ENCODE measurements at regions not wholly inside any gene's neighbourhood (a gene's known extent, or its start where the extent isn't known, plus 50 kb on each side); places are given as distances from the start of the nearest gene placed in this dataset.
"Not testable (repeated sequence)": the region's sequence is repeated elsewhere in the genome, so short reads cannot be mapped to it uniquely, and the experiment has no call there.

- H3K4me1 Mint-ChIP-seq, H3K27ac Mint-ChIP-seq: not testable (repeated sequence)
Observed at GRCh38 chr3:86827582-86827981, 163.4 kb downstream of the VGLL3 start.

GRCh38 chr3:86826292-86826691 lies 164.7 kb downstream of the VGLL3 start:
- Mint-ChIP-seq H3K36me3 (no peaks in the 10 kb centered on the region), H3K27ac (peak overlapping the region in 1 of 6 donors; percentile 64), H3K9me3 (peaks cover 0 to 10% (median 4%) of the 10 kb centered on the region in 7 donors), H3K4me3 (no peak overlapping the region), H3K27me3 (no peaks in the 10 kb centered on the region), H3K4me1 (no peaks in the 10 kb centered on the region)
- ATAC-seq (ENCODE audit: low read depth in 2 of 2) (no peak), DNase-seq (no peak)

More at GRCh38 chr3:86827582-86827981, 163.4 kb downstream of the VGLL3 start:
- H3K4me3 Mint-ChIP-seq; H3K27me3 Mint-ChIP-seq; H3K9me3 Mint-ChIP-seq; H3K36me3 Mint-ChIP-seq; DNase-seq; ATAC-seq (ENCODE audit: low read depth in 2 of 2): not testable (repeated sequence)

- Mint-ChIP-seq H3K27ac (no peak overlapping the region), H3K4me3 (no peak overlapping the region), H3K36me3 (no peaks in the 10 kb centered on the region), H3K4me1 (no peaks in the 10 kb centered on the region), H3K27me3 (no peaks in the 10 kb centered on the region), H3K9me3 (peaks cover 0 to 4% (median 0%) of the 10 kb centered on the region in 7 donors)
- DNase-seq (no peak), ATAC-seq (ENCODE audit: low read depth in 2 of 2) (no peak)
Observed at GRCh38 chr3:86815880-86816279, 175.1 kb downstream of the VGLL3 start.

- Mint-ChIP-seq H3K27ac (no peak overlapping the region), H3K4me3 (no peak overlapping the region), H3K36me3 (no peaks in the 10 kb centered on the region), H3K27me3 (no peaks in the 10 kb centered on the region), H3K9me3 (peaks cover 0 to 4% (median 0%) of the 10 kb centered on the region in 7 donors), H3K4me1 (no peaks in the 10 kb centered on the region)
- DNase-seq = no peak
- no peak for ATAC-seq (ENCODE audit: low read depth in 2 of 2)
Observed at GRCh38 chr3:86814918-86815655, 175.9 kb downstream of the VGLL3 start.

- no peaks in the 10 kb centered on the region for H3K36me3 Mint-ChIP-seq
- H3K4me1 Mint-ChIP-seq = no peaks in the 10 kb centered on the region
- DNase-seq = no peak
- no peak for ATAC-seq (ENCODE audit: low read depth in 2 of 2)
- H3K9me3 Mint-ChIP-seq = peaks cover 0 to 4% (median 0%) of the 10 kb centered on the region in 7 donors
- no peak overlapping the region for H3K27ac Mint-ChIP-seq
- H3K27me3 Mint-ChIP-seq = no peaks in the 10 kb centered on the region
- H3K4me3 Mint-ChIP-seq = no peak overlapping the region
Observed at GRCh38 chr3:86814321-86814720, 176.6 kb downstream of the VGLL3 start.

GRCh38 chr3:86801921-86802320 lies 189.0 kb downstream of the VGLL3 start:
- Mint-ChIP-seq H3K4me3 (no peak overlapping the region), H3K4me1 (no peaks in the 10 kb centered on the region), H3K27me3 (no peaks in the 10 kb centered on the region), H3K36me3 (no peaks in the 10 kb centered on the region), H3K9me3 (peaks cover 2 to 15% (median 6%) of the 10 kb centered on the region in 7 donors), H3K27ac (no peak overlapping the region)
- ATAC-seq (ENCODE audit: low read depth in 2 of 2) (no peak), DNase-seq (no peak)

GRCh38 chr3:86801066-86801465 lies 189.9 kb downstream of the VGLL3 start:
- Mint-ChIP-seq H3K4me3 (no peak overlapping the region), H3K36me3 (no peaks in the 10 kb centered on the region), H3K9me3 (peaks cover under 1 to 7% (median 4%) of the 10 kb centered on the region in 7 donors), H3K27me3 (no peaks in the 10 kb centered on the region), H3K27ac (no peak overlapping the region), H3K4me1 (no peaks in the 10 kb centered on the region)
- DNase-seq (no peak), ATAC-seq (ENCODE audit: low read depth in 2 of 2) (no peak)

GRCh38 chr3:86800116-86800515 lies 190.8 kb downstream of the VGLL3 start:
- Mint-ChIP-seq H3K27me3 (no peaks in the 10 kb centered on the region), H3K4me3 (no peak overlapping the region), H3K9me3 (no peaks in the 10 kb centered on the region), H3K27ac (no peak overlapping the region), H3K36me3 (no peaks in the 10 kb centered on the region), H3K4me1 (no peaks in the 10 kb centered on the region)
- no peak for ATAC-seq (ENCODE audit: low read depth in 2 of 2)
- no peak for DNase-seq

GRCh38 chr3:86797946-86798345 lies 193.0 kb downstream of the VGLL3 start:
- ATAC-seq (ENCODE audit: low read depth in 2 of 2) = no peak
- Mint-ChIP-seq H3K36me3 (no peaks in the 10 kb centered on the region), H3K4me3 (no peak overlapping the region), H3K27me3 (no peaks in the 10 kb centered on the region), H3K9me3 (no peaks in the 10 kb centered on the region), H3K27ac (no peak overlapping the region), H3K4me1 (no peaks in the 10 kb centered on the region)
- no peak for DNase-seq

GRCh38 chr3:86794361-86795065 lies 196.4 kb downstream of the VGLL3 start:
- no peaks in the 10 kb centered on the region for H3K4me1 Mint-ChIP-seq
- no peak for ATAC-seq (ENCODE audit: low read depth in 2 of 2)
- H3K36me3 Mint-ChIP-seq = no peaks in the 10 kb centered on the region
- no peaks in the 10 kb centered on the region for H3K9me3 Mint-ChIP-seq
- no peak overlapping the region for H3K4me3 Mint-ChIP-seq
- H3K27me3 Mint-ChIP-seq = no peaks in the 10 kb centered on the region
- H3K27ac Mint-ChIP-seq = no peak overlapping the region
- DNase-seq = no peak

- H3K9me3 Mint-ChIP-seq = no peaks in the 10 kb centered on the region
- no peaks in the 10 kb centered on the region for H3K27me3 Mint-ChIP-seq
- DNase-seq (no peak), ATAC-seq (ENCODE audit: low read depth in 2 of 2) (no peak)
- H3K27ac Mint-ChIP-seq = no peak overlapping the region
- H3K4me3 Mint-ChIP-seq = no peak overlapping the region
- H3K4me1 Mint-ChIP-seq = no peaks in the 10 kb centered on the region
- no peaks in the 10 kb centered on the region for H3K36me3 Mint-ChIP-seq
Observed at GRCh38 chr3:86793786-86794185, 197.2 kb downstream of the VGLL3 start.

GRCh38 chr3:86792316-86792715 lies 198.6 kb downstream of the VGLL3 start:
- H3K4me1 Mint-ChIP-seq = no peaks in the 10 kb centered on the region
- no peaks in the 10 kb centered on the region for H3K27me3 Mint-ChIP-seq
- no peak for DNase-seq
- ATAC-seq (ENCODE audit: low read depth in 2 of 2) = no peak
- H3K36me3 Mint-ChIP-seq = no peaks in the 10 kb centered on the region
- H3K27ac Mint-ChIP-seq = no peak overlapping the region
- H3K9me3 Mint-ChIP-seq = no peaks in the 10 kb centered on the region
- H3K4me3 Mint-ChIP-seq = no peak overlapping the region

- H3K4me1 Mint-ChIP-seq = no peaks in the 10 kb centered on the region
- H3K36me3 Mint-ChIP-seq = no peaks in the 10 kb centered on the region
- no peaks in the 10 kb centered on the region for H3K9me3 Mint-ChIP-seq
- no peak overlapping the region for H3K4me3 Mint-ChIP-seq
- ATAC-seq (ENCODE audit: low read depth in 2 of 2) (no peak), DNase-seq (no peak)
- H3K27me3 Mint-ChIP-seq = no peaks in the 10 kb centered on the region
- no peak overlapping the region for H3K27ac Mint-ChIP-seq
Observed at GRCh38 chr3:86790884-86791549, 199.9 kb downstream of the VGLL3 start.

GRCh38 chr3:86788371-86788770 lies 202.6 kb downstream of the VGLL3 start:
- Mint-ChIP-seq H3K27ac (no peak overlapping the region), H3K27me3 (no peaks in the 10 kb centered on the region), H3K36me3 (no peaks in the 10 kb centered on the region), H3K4me3 (no peak overlapping the region), H3K4me1 (no peaks in the 10 kb centered on the region), H3K9me3 (no peaks in the 10 kb centered on the region)
- ATAC-seq (ENCODE audit: low read depth in 2 of 2) (no peak), DNase-seq (no peak)
